ENCODE measurements at regions not wholly inside any gene's neighbourhood (a gene's known extent, or its start where the extent isn't known, plus 50 kb on each side); places are given as distances from the start of the nearest gene placed in this dataset.
"Not testable (repeated sequence)": the region's sequence is repeated elsewhere in the genome, so short reads cannot be mapped to it uniquely, and the experiment has no call there.

DNA sequence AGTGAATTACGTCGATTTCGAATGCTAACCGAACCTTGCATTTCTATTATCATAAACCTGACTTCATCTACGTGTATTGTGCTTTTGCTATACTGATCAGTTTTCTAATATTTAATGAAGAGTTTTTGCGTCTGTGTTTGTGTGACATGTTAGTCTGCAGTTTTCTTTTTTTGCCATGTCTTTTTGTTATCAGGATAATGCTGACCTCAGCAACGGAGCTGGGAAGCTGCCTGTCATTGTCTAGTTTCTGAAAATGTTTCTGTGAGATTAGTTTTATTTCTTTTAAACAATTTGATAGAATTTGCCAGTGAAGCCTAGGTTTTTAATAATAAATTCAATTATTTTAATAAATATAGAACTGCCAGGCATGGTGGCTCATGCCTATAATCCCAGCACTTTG is 139.3 kb downstream of the LAT start:
- DNase-seq: not testable (repeated sequence)

- not testable (repeated sequence) for DNase-seq
These were observed 135.8 kb downstream of the LAT start for GRCh38 chr16:29120680-29121079.

GRCh38 chr16:29118301-29118957 is 133.6 kb downstream of the LAT start:
- not testable (repeated sequence) for DNase-seq

DNA sequence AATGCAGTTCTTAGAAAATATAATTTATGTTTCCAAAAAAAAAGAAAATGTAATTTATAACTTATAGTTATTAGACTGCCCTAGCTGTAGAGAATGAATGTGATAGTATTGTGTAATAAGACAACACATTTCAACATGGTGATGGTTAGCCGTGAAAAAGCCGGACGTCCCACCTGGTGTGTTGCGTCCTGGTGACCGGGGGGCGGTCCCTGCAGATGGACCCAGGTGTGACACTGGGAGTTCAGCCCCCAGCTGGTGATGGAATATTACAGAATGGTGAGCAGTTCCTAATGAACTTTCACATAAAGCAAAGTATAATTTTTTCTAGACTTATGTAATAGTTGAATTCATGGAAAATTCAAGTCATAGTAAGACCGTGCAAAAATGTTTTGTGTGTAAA is 132.8 kb downstream of the LAT start:
- DNase-seq: no peak

GRCh38 chr16:29116980-29117379 is 132.1 kb downstream of the LAT start:
- DNase-seq: no peak

GRCh38 chr16:29116207-29116606 is 131.4 kb downstream of the LAT start:
- DNase-seq: not testable (repeated sequence)

- not testable (repeated sequence) for DNase-seq
These were observed 130.9 kb downstream of the LAT start for GRCh38 chr16:29115802-29116141.

DNA sequence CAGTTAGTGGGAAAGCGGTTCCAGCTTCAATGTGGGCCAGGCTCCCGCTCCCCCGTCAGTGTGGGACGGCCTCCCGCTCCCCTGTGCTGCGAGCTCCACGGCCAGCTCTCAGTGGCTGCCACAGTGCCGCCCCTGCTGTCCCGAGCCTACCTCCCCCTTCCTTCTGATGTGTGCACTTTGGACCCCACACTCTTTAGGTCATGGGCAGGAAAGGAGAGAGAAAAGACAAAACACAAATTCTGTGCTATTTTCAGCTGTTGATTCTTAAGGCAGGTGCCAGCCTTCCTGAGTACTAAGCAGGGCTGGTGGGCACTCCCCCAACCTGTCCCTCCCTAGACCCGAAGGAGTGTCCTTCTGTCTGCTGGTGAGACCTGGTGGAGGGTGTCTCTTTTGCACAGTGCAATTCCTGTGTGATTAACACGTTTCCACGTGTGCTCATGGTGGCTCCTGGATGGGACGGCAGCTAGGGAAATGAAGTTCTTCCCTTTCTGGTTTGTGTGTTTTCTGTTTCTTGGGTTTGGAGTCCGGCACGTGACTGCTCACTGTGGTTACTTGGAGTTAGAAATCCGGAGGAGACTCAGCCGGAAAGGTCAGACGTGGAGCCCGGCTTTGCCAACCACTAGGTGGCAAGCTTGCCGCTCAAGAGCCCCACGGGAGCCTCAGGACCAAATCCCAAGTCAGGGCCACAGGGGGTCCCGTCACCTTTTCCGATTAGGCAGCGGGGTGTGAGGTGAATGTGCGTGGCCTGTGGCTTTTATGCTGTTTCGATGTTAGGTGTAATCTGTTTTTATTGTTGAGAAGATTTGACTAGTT is 130.3 kb downstream of the LAT start:
- DNase-seq: peak; percentile 38

DNA sequence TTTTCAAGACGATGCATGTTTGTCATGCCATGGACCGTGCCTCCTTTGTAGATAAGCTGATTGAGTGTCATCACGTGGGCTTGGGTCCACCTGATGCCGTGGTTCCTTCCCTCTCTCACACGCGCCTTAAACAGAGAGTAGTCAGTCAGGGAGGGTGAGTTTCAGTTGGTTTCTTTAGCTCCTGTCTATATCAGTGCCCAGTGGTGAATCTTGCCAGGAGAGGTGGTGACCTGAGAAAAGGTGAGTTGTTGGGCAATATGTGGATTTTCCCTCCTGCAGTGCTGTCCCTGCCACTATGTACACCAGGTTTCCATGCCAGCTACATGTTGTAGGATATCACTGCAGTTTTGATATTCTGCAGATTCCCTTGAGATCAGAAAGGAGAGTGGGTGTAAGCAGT is 129.7 kb downstream of the LAT start:
- DNase-seq: no peak

GRCh38 chr16:29113446-29113845 is 128.6 kb downstream of the LAT start:
- not testable (repeated sequence) for DNase-seq

DNA sequence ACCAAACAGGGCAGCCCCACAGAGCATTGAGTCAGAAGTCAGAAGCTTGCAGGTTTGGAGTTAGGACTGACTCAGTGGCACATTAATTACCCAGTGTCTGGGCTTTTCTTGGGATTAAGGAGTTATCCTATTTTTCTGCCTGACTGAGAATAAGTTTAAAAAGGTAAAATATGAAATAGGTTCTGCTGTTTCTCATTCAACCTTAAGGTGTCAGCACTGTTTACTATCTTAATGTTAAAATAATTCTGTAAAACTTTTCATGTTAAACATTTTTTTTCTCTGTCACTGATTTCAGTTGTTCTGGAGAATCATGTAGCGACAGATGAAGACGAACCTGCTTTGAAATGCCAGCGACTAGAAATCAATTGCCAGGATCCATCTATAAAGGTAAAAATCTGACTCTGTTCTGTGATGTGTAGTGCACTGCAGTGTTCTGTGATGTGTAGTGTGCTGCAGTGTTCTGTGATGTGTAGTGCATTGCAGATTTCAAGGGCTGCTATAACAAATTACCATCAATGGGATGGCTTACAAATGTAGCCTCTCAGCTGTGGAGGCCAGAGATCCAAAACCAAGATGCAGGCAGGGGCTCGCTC is 128.0 kb downstream of the LAT start:
- DNase-seq: no peak

DNA sequence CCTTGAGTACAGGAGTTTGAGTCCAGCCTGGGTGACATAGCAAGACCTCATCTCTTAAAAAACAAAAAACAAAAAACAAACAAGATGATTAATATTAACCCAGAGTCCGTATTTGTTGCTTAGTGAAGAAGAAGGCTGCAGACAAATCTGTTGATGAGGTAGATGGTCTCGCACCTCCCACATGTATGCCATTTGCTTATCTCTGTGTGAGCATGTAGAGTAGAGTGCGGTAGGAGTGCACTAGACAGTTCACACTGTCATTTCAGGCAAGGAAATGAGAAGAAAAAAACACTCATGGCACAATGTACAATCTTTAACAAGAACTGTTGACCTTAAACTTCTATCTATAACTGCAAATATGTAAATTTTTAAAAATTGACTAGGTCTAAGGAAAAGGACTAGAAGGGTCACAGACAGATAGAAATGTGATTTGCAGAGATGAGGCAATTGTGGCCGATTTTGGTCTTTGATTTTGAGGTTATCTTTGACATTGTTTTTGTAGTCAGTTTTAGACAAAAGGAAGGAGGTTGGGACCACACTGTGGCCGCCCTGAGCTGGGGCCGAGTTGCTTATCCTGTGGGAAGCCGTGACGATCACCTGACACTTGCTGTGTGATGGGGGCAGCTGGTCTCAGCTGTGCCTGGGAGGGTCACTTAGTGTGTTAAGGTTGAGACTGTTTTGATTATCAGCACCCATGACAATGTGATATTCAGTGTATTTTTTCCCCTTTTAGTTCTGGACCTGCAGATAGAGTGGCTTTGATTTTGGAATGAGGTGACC is 127.2 kb downstream of the LAT start:
- DNase-seq: not testable (repeated sequence)

DNA sequence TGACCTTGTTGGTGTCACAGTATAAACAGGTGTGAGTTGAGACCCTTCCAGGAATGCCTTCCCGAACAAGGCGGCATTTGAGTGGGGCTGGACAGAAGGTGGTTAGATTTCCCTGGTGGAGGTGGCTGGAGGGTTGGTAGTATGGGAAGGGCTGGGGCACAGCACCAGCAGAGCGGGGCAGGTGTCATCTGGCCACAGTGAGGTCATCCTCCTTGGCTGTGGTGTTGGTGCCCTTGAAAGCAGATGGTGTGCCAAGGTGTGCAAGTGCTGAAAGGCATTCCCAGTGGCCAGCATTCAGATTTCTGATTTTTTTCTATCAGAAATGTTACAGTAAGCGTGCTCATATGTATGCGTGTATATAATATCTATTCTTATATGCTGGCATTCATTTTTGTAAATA is 126.6 kb downstream of the LAT start:
- peak; percentile 13 for DNase-seq

DNA sequence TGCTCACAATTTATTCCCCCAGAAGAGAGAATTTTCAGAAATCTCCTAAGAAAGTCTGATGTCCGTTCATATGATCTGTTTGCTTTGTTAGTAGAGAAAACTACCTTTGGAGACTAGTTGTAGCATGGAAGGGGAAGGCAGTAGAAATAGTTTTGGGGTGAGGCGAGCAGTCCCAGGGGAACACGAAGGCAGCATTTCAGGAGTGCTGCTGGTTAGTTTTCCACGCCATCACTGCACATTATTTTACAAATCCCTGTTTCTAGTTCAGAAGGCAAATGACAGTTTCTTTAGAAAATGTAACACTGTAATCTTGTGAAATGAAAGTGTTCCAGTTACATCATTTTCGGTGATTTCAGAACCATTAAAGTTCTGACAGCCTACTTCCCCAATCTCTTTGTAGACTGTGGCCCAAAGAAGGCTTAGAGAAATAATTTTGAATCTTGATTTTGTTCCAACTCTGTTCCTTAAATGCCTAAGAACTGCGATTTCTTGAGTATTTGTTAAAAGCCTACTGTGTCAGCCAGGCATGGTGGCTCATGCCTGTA is 123.8 kb downstream of the LAT start:
- not testable (repeated sequence) for DNase-seq

DNA sequence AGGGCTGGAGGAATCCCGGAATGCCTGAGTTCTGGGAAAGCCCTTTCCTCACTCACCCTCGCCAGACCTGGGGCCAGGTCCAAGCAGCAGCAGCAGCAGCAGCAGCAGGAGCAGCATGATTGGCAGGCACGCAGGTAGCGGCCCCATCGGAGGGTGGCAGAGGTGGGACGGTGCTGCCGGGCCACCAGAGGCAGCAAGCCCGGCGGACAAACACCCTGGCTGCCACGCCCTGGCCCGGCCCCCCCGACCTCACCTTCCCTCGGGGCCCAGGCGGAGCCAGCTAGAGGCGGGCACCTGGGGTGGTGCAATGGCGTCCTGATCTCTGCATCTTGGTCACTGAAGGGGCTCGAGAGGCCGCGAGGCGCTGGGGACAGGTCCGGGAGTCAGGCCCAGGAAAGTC is 122.4 kb downstream of the LAT start:
- peak; percentile 9 for DNase-seq

DNA sequence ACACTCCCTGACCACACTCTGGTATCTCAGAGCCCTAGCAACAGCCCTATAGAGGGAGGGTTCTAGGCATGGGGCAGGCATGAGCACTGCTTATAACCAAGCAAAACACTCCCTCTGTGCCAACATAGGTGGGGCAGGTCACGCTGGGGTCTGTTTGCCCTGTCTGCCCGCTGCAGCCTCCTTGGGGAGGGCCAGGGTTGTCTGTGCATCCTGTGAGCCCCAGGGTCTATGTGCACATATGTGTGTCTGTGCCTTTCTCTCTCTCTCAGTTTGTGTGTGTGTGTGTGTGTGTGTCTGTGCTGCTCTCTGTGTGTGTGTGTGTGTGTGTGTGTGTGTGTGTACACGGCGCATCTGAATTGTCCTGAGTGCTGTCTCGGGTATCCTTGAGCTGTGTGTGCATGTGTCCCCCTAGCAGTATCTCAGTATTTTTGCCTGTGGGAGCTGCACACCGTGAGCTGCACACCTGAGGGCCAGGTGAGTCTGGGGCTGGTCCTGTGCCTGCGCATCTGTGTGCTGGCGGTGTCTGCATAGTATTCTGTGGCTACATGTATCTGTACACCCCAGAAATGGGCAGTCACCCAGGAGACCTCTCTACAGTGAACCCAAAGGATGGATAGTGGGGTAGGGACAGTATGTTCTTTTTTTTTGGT is 121.5 kb downstream of the LAT start:
- DNase-seq: not testable (repeated sequence)

GRCh38 chr16:29104600-29104999 is 119.7 kb downstream of the LAT start:
- not testable (repeated sequence) for DNase-seq

DNA sequence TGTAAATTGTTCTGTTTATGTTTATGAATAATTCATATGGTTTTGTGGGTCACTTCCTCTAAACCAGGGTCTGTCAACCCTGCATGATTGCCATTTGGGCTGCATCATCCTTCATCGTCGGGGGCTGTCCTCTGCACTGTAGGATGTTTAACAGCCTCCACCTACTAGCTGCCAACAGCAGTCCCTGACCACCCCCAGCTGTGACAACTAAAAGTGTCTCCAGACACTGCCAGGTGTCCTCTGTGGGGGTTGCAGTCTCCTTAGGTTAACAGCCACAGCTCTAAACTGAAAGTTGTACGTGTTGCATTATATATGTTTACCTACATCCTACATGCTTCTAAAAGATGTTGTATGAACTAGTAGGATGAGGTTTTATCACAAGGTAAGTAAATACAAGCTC is 113.1 kb downstream of the LAT start:
- DNase-seq: not testable (repeated sequence)

DNA sequence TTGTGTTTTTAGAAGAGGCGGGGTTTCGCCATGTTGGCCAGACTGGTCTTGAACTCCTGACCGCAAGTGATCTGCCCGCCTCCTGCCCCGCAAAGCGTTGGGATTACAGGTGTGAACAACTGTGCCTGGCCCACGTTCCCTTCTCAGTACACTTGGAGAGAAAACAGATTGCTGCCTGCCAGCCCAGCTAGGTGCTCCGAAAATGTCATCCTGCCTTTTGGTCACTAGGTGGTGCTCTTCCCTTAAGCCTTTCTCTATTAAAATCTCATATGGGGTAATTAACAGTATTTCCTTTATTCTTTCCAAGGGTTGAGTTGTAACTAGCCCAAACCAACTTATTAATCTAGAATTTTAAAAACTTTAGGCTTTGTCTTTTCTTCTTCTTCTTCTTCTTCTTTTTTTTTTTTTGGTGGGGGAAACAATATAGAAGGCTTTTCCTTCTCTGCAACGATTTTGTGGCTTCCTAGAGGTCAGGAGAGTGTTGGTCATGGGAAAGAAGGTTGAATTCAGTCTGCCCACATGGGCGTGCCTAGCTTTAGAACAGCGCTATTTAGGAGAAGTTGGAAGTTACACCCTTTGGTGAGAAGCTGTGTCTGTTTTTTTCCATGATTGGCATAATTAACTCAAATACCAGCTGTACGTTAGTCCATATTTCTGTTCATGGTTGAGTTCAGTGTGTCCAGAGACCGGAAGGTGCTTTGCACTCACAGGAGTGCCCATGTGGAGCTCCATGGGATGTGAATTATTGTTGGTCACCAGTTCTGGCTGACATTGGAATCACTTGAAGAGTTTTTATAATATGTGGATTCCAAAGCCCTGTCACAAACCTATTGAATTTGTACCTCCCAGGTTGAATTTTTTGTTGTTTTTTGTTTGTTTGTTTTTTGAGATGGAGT is 110.1 kb downstream of the LAT start:
- DNase-seq: not testable (repeated sequence)

- DNase-seq: not testable (repeated sequence)
These were observed 109.5 kb downstream of the LAT start for GRCh38 chr16:29094325-29094724.

GRCh38 chr16:29089679-29090078 is 104.8 kb downstream of the LAT start:
- DNase-seq: not testable (repeated sequence)

All from DMS53 (cell line).